Astrocyte (in vitro differentiated cells and primary cell): ENCODE measurements at regions not wholly inside any gene's neighbourhood (a gene's known extent, or its start where the extent isn't known, plus 50 kb on each side); places are given as distances from the start of the nearest gene placed in this dataset.

Source experiments
- DNase-seq: peaks from one replicate; pipeline ENCODE4 v3.0.0-alpha.2; 2010; ENCODE audit warnings: low read depth
- FAIRE-seq: peaks from 2 replicates; lab custom pipeline; 2011; peaks lifted over from hg19 to GRCh38; lab: Jason Lieb, UNC
- H2AFZ ChIP-seq: 2 replicates; pipeline ENCODE4 v1.6.0; 2012; ENCODE audit warnings: low read depth, low read length, inconsistent platforms
- H3K27ac ChIP-seq: 2 replicates; pipeline ENCODE4 v1.5.1; 2011; ENCODE audit warnings: low read depth, low read length, inconsistent platforms
- H3K27me3 ChIP-seq: 2 replicates; pipeline ENCODE4 v1.6.0; 2011; ENCODE audit warnings: low read length, inconsistent platforms; ENCODE audit not compliant: insufficient read depth
- H3K36me3 ChIP-seq: 2 replicates; pipeline ENCODE4 v1.5.1; 2011; ENCODE audit warnings: low read length, inconsistent platforms; ENCODE audit not compliant: insufficient read depth
- H3K4me1 ChIP-seq: 2 replicates; pipeline ENCODE4 v1.5.1; 2011; ENCODE audit warnings: low read length, inconsistent platforms; ENCODE audit not compliant: insufficient read depth
- H3K4me2 ChIP-seq: 2 replicates; pipeline ENCODE4 v1.6.0; 2012; ENCODE audit warnings: low read length, inconsistent platforms
- H3K4me3 ChIP-seq: 2 replicates; pipeline ENCODE4 v1.5.1; 2011; ENCODE audit warnings: low read depth, mild to moderate bottlenecking, low read length, inconsistent platforms; ENCODE audit not compliant: insufficient read depth
- H3K79me2 ChIP-seq: 2 replicates; pipeline ENCODE4 v1.6.0; 2012; ENCODE audit warnings: mild to moderate bottlenecking, low read length, inconsistent platforms; ENCODE audit not compliant: insufficient read depth
- H3K9ac ChIP-seq: 2 replicates; pipeline ENCODE4 v1.6.0; 2012; ENCODE audit warnings: mild to moderate bottlenecking, low read length, inconsistent platforms
- H3K9me3 ChIP-seq: 2 replicates; pipeline ENCODE4 v1.5.1; 2012; ENCODE audit warnings: low read depth, mild to moderate bottlenecking, low read length, inconsistent platforms; ENCODE audit not compliant: insufficient read depth
- H4K20me1 ChIP-seq: 2 replicates; pipeline ENCODE4 v1.6.0; 2012; ENCODE audit warnings: low read length, inconsistent platforms; ENCODE audit not compliant: insufficient read depth
- H3K27ac Mint-ChIP-seq: one replicate; pipeline ENCODE4 v1.8.0; 2021; ENCODE audit warnings: mild to moderate bottlenecking, mixed read lengths; ENCODE audit not compliant: unreplicated experiment
- H3K27me3 Mint-ChIP-seq: one replicate; pipeline ENCODE4 v1.8.0; 2021; ENCODE audit warnings: low read depth, mixed read lengths; ENCODE audit not compliant: unreplicated experiment
- H3K36me3 Mint-ChIP-seq: one replicate; pipeline ENCODE4 v1.8.0; 2021; ENCODE audit warnings: low read depth, mixed read lengths; ENCODE audit not compliant: unreplicated experiment
- H3K4me1 Mint-ChIP-seq: one replicate; pipeline ENCODE4 v1.8.0; 2021; ENCODE audit warnings: low read depth, mixed read lengths; ENCODE audit not compliant: unreplicated experiment
- H3K4me3 Mint-ChIP-seq: one replicate; pipeline ENCODE4 v1.8.0; 2021; ENCODE audit warnings: mild to moderate bottlenecking, moderate library complexity, mixed read lengths; ENCODE audit not compliant: unreplicated experiment
- H3K9me3 Mint-ChIP-seq: one replicate; pipeline ENCODE4 v1.8.0; 2021; ENCODE audit warnings: mild to moderate bottlenecking, mixed read lengths; ENCODE audit not compliant: unreplicated experiment
- EZH2 ChIP-seq: IDR thresholded peaks from 2 replicates; pipeline ENCODE4 v1.6.1; 2012; ENCODE audit warnings: mild to moderate bottlenecking, low read length, inconsistent platforms; ENCODE audit not compliant: insufficient read depth
- TF ChIP-seq, protein P1 (sequence below): IDR thresholded peaks from 2 replicates; pipeline ENCODE4 v1.5.1; 2011; ENCODE audit warnings: low read depth, mild to moderate bottlenecking, inconsistent platforms, low read length, moderate library complexity; ENCODE audit not compliant: insufficient read depth

DNA sequence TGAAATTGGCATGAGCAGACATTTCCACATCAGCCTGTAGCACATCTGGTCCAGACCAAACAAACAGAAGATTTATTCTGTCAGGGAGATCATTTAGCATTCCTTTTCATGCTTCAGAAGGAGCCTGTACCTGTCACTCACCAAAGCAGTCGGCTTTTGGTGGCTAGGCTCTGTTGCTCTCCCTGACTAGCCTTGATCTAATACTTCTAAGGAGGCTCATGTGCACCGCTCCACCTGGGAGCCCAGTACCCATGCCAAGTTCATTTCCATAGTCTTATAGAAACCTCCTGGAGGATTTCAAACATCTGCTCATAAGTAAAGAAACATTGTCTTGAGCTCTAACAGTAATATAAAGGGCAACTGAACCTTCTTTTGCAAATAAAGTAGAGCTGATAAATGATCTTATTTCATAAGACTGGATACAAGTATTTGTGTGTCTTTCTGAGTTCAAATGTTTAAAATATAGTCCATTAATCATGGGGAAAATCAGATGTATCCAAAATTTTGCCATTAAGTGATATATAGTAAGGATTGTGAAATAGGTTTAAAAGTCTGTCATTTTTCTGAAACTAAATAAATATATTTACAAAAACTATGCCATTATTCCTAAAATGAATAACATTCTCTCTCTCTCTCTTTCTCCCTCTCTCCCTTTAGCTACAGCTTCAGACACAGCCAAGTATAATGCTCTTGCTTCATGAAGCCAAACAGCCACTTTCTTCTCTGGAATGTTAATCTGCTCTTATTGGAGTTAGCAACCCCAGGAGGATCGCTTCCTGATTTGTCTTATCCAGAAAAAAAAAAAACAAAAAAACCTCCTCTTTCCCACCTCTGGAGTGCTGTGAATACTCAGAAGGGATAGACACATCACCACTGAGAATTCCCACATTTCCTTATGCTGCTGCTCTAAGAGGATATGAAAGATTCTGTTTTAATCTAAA, 192.7 kb upstream of the TFAP2D start:
- Histone ChIP-seq H3K36me3 (no peaks in the 10 kb centered on the region), H3K27ac (no peak overlapping the region), H4K20me1 (no peaks in the 10 kb centered on the region), H3K4me2 (no peak overlapping the region), H3K27me3 (no peaks in the 10 kb centered on the region), H3K9ac (no peak overlapping the region), H2AFZ (no peak overlapping the region), H3K9me3 (no peaks in the 10 kb centered on the region), H3K4me3 (no peak overlapping the region), H3K4me1 (no peaks in the 10 kb centered on the region), H3K79me2 (no peaks in the 10 kb centered on the region)
- H3K27me3 Mint-ChIP-seq = peaks cover 2% of the 10 kb centered on the region
- H3K9me3 Mint-ChIP-seq = no peaks in the 10 kb centered on the region
- FAIRE-seq (no peak), DNase-seq (no peak)
- H3K36me3 Mint-ChIP-seq = no peaks in the 10 kb centered on the region
- H3K4me1 Mint-ChIP-seq = no peaks in the 10 kb centered on the region
- no peak overlapping the region for H3K27ac Mint-ChIP-seq
- H3K4me3 Mint-ChIP-seq = no peak overlapping the region
- TF ChIP-seq, protein P1, sequence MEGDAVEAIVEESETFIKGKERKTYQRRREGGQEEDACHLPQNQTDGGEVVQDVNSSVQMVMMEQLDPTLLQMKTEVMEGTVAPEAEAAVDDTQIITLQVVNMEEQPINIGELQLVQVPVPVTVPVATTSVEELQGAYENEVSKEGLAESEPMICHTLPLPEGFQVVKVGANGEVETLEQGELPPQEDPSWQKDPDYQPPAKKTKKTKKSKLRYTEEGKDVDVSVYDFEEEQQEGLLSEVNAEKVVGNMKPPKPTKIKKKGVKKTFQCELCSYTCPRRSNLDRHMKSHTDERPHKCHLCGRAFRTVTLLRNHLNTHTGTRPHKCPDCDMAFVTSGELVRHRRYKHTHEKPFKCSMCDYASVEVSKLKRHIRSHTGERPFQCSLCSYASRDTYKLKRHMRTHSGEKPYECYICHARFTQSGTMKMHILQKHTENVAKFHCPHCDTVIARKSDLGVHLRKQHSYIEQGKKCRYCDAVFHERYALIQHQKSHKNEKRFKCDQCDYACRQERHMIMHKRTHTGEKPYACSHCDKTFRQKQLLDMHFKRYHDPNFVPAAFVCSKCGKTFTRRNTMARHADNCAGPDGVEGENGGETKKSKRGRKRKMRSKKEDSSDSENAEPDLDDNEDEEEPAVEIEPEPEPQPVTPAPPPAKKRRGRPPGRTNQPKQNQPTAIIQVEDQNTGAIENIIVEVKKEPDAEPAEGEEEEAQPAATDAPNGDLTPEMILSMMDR = no peak
- no peak for TF ChIP-seq EZH2

DNA sequence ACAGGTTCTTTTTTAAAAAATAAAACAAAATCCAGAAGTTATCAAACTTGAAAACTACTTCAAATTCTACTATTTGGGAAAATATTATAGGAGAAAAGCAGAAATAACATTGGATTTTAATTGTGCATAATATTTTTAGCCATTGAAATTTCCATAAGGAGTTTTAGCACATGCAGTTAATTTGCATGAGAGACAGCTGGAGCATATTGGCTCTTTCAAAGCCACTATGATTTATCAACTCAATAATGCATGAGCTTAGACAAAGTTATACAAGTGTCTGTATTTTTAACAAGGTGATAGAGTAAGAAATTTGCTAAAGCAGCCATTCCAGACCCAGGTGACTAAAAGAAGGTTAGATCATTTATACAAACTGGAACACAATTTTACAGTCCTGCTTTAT, 189.0 kb upstream of the TFAP2D start:
- H3K4me3 ChIP-seq = no peak overlapping the region
- Mint-ChIP-seq H3K27ac (no peak overlapping the region), H3K36me3 (no peaks in the 10 kb centered on the region), H3K27me3 (peaks cover 2% of the 10 kb centered on the region), H3K4me3 (no peak overlapping the region), H3K9me3 (no peaks in the 10 kb centered on the region), H3K4me1 (no peaks in the 10 kb centered on the region)
- no peaks in the 10 kb centered on the region for H3K27me3 ChIP-seq
- DNase-seq (no peak), FAIRE-seq (no peak)
- no peak overlapping the region for H3K9ac ChIP-seq
- no peak overlapping the region for H2AFZ ChIP-seq
- no peaks in the 10 kb centered on the region for H3K4me1 ChIP-seq
- H4K20me1 ChIP-seq = no peaks in the 10 kb centered on the region
- H3K36me3 ChIP-seq = no peaks in the 10 kb centered on the region
- H3K79me2 ChIP-seq = no peaks in the 10 kb centered on the region
- H3K4me2 ChIP-seq = no peak overlapping the region
- H3K27ac ChIP-seq = no peak overlapping the region
- TF ChIP-seq, protein P1 = no peak
- no peak for TF ChIP-seq EZH2
- H3K9me3 ChIP-seq = no peaks in the 10 kb centered on the region

DNA sequence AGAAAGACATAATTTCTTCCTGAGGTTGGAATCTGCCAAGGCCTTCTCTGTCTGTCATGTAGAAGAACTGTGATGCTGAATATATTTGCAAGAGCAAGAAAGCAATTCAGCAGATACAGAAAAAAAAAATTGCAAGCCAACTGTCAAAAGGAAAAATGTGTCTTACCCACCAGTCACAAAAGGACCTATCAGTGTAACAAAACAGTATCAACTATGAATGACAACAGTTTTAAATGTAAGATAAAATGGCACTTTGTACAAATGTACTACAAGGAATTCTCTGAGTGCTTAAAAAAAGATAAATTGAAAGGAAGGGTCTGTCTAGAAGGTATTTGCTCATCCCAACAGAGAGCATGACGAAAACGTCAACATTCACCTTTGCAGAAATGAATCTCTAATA, 185.3 kb upstream of the TFAP2D start:
- Mint-ChIP-seq H3K27me3 (peaks cover 3% of the 10 kb centered on the region), H3K36me3 (no peaks in the 10 kb centered on the region), H3K4me3 (no peak overlapping the region), H3K9me3 (no peaks in the 10 kb centered on the region), H3K4me1 (no peaks in the 10 kb centered on the region), H3K27ac (no peak overlapping the region)
- FAIRE-seq (no peak), DNase-seq (no peak)
- Histone ChIP-seq H3K27ac (no peak overlapping the region), H3K27me3 (no peaks in the 10 kb centered on the region), H3K4me1 (no peaks in the 10 kb centered on the region), H3K79me2 (no peaks in the 10 kb centered on the region), H2AFZ (no peak overlapping the region), H3K9ac (no peak overlapping the region), H3K9me3 (no peaks in the 10 kb centered on the region), H3K4me3 (no peak overlapping the region), H4K20me1 (no peaks in the 10 kb centered on the region), H3K4me2 (no peak overlapping the region), H3K36me3 (no peaks in the 10 kb centered on the region)
- TF ChIP-seq, protein P1 = no peak
- TF ChIP-seq EZH2 = no peak
